ENCODE measurements at regions not wholly inside any gene's neighbourhood (a gene's known extent, or its start where the extent isn't known, plus 50 kb on each side); places are given as distances from the start of the nearest gene placed in this dataset.
A peak's percentile ranks its signal among the peaks of the same experiment; 100 is the strongest.
"Not testable (repeated sequence)": the region's sequence is repeated elsewhere in the genome, so short reads cannot be mapped to it uniquely, and the experiment has no call there.

GRCh38 chr13:78884571-78884970 is 225.6 kb upstream of the OBI1 start:
- TF ChIP-seq CTCF (IDR thresholded peaks at IDR 0.05; ENCODE audit: borderline replicate concordance, insufficient read depth, low read depth, low read length), result no peak
- no peak overlapping the region for H3K4me3 ChIP-seq (ENCODE audit: low read depth, low read length)

- no peak overlapping the region for H3K4me3 ChIP-seq (ENCODE audit: low read depth, low read length)
- no peak for TF ChIP-seq CTCF (IDR thresholded peaks at IDR 0.05; ENCODE audit: borderline replicate concordance, insufficient read depth, low read depth, low read length)
Measured at GRCh38 chr13:78881751-78882150, 222.8 kb upstream of the OBI1 start.

- no peak for TF ChIP-seq CTCF (IDR thresholded peaks at IDR 0.05; ENCODE audit: borderline replicate concordance, insufficient read depth, low read depth, low read length)
- H3K4me3 ChIP-seq (ENCODE audit: low read depth, low read length), result no peak overlapping the region
Measured at GRCh38 chr13:78881054-78881453, 222.1 kb upstream of the OBI1 start.

GRCh38 chr13:78876915-78877549 is 218.1 kb upstream of the OBI1 start:
- H3K4me3 ChIP-seq (ENCODE audit: low read depth, low read length), result no peak overlapping the region
- no peak for TF ChIP-seq CTCF (IDR thresholded peaks at IDR 0.05; ENCODE audit: borderline replicate concordance, insufficient read depth, low read depth, low read length)

GRCh38 chr13:78875792-78876580 is 217.0 kb upstream of the OBI1 start:
- no peak overlapping the region for H3K4me3 ChIP-seq (ENCODE audit: low read depth, low read length)
- peak; percentile 37; the same call in 1 of the 2 replicates for TF ChIP-seq CTCF (IDR thresholded peaks at IDR 0.05; ENCODE audit: borderline replicate concordance, insufficient read depth, low read depth, low read length)

- no peak for TF ChIP-seq CTCF (IDR thresholded peaks at IDR 0.05; ENCODE audit: borderline replicate concordance, insufficient read depth, low read depth, low read length)
- no peak overlapping the region for H3K4me3 ChIP-seq (ENCODE audit: low read depth, low read length)
Measured at GRCh38 chr13:78868991-78869390, 210.0 kb upstream of the OBI1 start.

GRCh38 chr13:78867655-78868054 is 208.7 kb upstream of the OBI1 start:
- no peak overlapping the region for H3K4me3 ChIP-seq (ENCODE audit: low read depth, low read length)
- no peak for TF ChIP-seq CTCF (IDR thresholded peaks at IDR 0.05; ENCODE audit: borderline replicate concordance, insufficient read depth, low read depth, low read length)

- H3K4me3 ChIP-seq (ENCODE audit: low read depth, low read length), result not testable (repeated sequence)
Measured at GRCh38 chr13:78866076-78866475, 207.1 kb upstream of the OBI1 start.

All from GM12875 (cell line).